ACC112 (cell line): ENCODE measurements at regions not wholly inside any gene's neighbourhood (a gene's known extent, or its start where the extent isn't known, plus 50 kb on each side); places are given as distances from the start of the nearest gene placed in this dataset.

Source experiments
- H2AFZ ChIP-seq: fragments of 200-600 bp; sonication (generic); one replicate; pipeline ENCODE4 v1.6.0; 2017; ENCODE audit warnings: antibody characterized with exemption, low read length; ENCODE audit not compliant: unreplicated experiment
- H3K27ac ChIP-seq: fragments of 200-600 bp; sonication (generic); 2 replicates; pipeline ENCODE4 v1.5.1; 2014; ENCODE audit warnings: low read depth, mild to moderate bottlenecking, antibody characterized with exemption, low read length, moderate library complexity
- H3K27me3 ChIP-seq: fragments of 200-600 bp; sonication (generic); 2 replicates; pipeline ENCODE4 v1.6.1; 2014; ENCODE audit warnings: mild to moderate bottlenecking, antibody characterized with exemption, low read length, moderate library complexity, mixed read lengths; ENCODE audit not compliant: insufficient read depth
- H3K36me3 ChIP-seq: fragments of 200-600 bp; sonication (generic); 2 replicates; pipeline ENCODE4 v1.6.1; 2016; ENCODE audit warnings: mild to moderate bottlenecking, antibody characterized with exemption, low read length, moderate library complexity, mixed read lengths; ENCODE audit not compliant: insufficient read depth
- H3K4me1 ChIP-seq: fragments of 200-600 bp; sonication (generic); one replicate; pipeline ENCODE4 v1.6.1; 2016; ENCODE audit warnings: low read length, mixed read lengths; ENCODE audit not compliant: insufficient read depth, unreplicated experiment, control insufficient read depth
- H3K4me3 ChIP-seq: fragments of 200-600 bp; sonication (generic); 2 replicates; pipeline ENCODE4 v1.5.1; 2014; ENCODE audit warnings: mild to moderate bottlenecking, low read depth, low read length
- H3K79me2 ChIP-seq: fragments of 200-600 bp; sonication (generic); one replicate; pipeline ENCODE4 v1.6.0; 2016; ENCODE audit warnings: low read length; ENCODE audit not compliant: control insufficient read depth, unreplicated experiment, insufficient read depth

DNA sequence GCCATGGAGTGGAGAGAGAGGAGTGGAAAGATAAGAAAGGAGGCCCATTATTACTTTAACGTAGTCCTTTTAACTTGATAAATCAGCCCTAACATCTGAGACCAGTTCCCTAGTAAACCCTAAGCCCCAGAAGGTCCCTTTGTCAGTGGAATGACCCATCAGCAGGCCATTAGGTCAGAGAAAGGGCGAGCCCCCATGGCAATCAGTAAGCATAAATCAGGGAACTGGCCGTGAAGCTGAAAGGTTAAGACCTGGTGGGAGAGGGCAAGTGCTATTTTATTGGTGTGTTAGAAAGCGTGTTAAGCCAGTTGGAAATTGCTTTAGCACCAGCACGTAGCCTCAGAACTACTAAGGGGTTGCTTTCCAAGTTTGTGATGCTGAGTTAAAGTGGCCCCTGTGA is 708.0 kb downstream of the BCL11B start:
- Histone ChIP-seq H2AFZ (no peak overlapping the region), H3K4me1 (no peaks in the 10 kb centered on the region), H3K27me3 (no peaks in the 10 kb centered on the region), H3K27ac (no peak overlapping the region), H3K36me3 (no peaks in the 10 kb centered on the region), H3K4me3 (no peak overlapping the region), H3K79me2 (no peaks in the 10 kb centered on the region)

DNA sequence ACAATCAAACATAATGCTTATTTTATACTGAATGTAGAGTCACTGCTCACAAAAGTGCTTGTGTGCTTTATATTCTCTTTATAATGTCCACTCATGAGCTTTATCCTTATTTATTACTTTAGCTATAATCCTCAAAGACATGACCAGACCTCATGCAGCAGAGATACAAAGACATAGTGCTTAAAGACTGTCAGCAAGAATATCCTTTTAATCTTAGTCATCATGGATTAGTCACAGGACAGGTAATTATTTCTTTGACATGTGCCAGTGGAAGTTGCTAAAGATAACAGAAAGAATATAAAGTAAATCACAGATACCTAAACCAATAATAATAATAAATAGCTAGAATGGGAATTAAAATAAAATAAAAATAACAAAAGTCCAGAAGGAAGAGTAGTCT is 707.5 kb downstream of the BCL11B start:
- no peaks in the 10 kb centered on the region for H3K4me1 ChIP-seq
- no peaks in the 10 kb centered on the region for H3K27me3 ChIP-seq
- no peak overlapping the region for H3K27ac ChIP-seq
- no peaks in the 10 kb centered on the region for H3K79me2 ChIP-seq
- no peak overlapping the region for H2AFZ ChIP-seq
- no peaks in the 10 kb centered on the region for H3K36me3 ChIP-seq
- no peak overlapping the region for H3K4me3 ChIP-seq

DNA sequence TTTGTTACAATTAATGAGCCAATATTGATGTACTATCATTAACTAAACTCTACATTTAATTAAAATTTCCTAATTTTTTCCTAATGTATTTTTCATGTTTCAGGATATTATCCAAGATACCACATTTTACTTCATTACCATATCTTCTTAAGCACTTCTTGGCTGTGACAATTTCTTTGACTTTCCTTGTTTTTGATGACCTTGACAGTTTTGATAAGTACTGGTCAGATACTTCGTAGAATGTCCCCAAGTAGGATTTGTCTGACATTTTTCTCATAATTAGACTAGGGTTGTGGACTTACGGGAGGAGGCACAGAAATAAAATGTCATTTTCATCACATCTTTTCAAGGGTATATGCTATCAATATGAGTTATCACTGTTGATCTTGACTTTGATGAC is 700.9 kb downstream of the BCL11B start:
- Histone ChIP-seq H3K36me3 (no peaks in the 10 kb centered on the region), H3K79me2 (no peaks in the 10 kb centered on the region), H3K4me3 (no peak overlapping the region), H3K27ac (no peak overlapping the region), H3K27me3 (no peaks in the 10 kb centered on the region), H2AFZ (no peak overlapping the region), H3K4me1 (no peaks in the 10 kb centered on the region)

DNA sequence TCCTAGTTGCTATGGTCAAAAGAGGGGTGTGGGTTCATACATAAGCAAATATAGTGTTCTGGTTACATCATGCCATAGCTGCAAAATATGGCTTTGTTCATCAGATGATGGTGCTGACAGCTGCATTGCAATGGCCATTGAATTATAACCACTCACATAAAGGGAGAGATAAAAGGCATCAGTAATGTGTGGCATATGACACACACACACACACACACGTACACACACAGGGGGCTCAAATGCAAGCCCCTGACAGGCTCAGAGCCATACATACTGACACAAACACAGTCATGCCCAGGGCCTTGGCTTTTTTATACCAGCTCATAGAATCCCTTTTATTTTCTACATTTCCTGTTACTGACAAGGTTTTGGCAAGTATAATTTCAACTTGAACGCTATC is 698.9 kb downstream of the BCL11B start:
- Histone ChIP-seq H3K4me3 (no peak overlapping the region), H3K79me2 (no peaks in the 10 kb centered on the region), H3K27me3 (no peaks in the 10 kb centered on the region), H3K27ac (no peak overlapping the region), H2AFZ (no peak overlapping the region), H3K36me3 (no peaks in the 10 kb centered on the region), H3K4me1 (no peaks in the 10 kb centered on the region)

- Histone ChIP-seq H3K27ac (no peak overlapping the region), H3K27me3 (no peaks in the 10 kb centered on the region), H3K4me1 (no peaks in the 10 kb centered on the region), H2AFZ (no peak overlapping the region), H3K79me2 (no peaks in the 10 kb centered on the region), H3K4me3 (no peak overlapping the region), H3K36me3 (no peaks in the 10 kb centered on the region)
These were observed 695.5 kb downstream of the BCL11B start for GRCh38 chr14:98576463-98576862.

DNA sequence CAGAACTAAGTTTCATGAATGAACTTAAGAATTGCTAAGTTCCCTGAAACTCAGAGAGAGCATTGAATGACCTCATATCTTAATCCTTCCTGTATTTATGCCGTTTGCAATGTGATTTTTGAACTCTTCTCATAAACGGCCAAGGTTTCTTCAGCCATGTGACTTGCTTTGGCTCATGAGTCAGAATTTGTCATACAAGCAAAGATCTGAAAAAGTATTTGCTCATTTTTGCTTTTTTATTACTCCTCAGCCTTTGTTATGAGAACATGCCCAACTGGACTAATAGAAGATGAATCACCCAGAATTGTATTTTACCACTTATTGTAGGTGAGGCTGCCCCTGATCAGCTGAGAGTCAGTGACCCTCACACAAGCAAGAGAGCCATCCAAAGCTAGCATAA is 693.8 kb downstream of the BCL11B start:
- Histone ChIP-seq H3K36me3 (no peaks in the 10 kb centered on the region), H3K79me2 (no peaks in the 10 kb centered on the region), H3K4me1 (no peaks in the 10 kb centered on the region), H3K4me3 (no peak overlapping the region), H2AFZ (no peak overlapping the region), H3K27me3 (no peaks in the 10 kb centered on the region), H3K27ac (no peak overlapping the region)

- Histone ChIP-seq H3K27ac (no peak overlapping the region), H3K27me3 (no peaks in the 10 kb centered on the region), H3K4me3 (no peak overlapping the region), H3K4me1 (no peaks in the 10 kb centered on the region), H2AFZ (no peak overlapping the region), H3K36me3 (no peaks in the 10 kb centered on the region), H3K79me2 (no peaks in the 10 kb centered on the region)
These were observed 692.9 kb downstream of the BCL11B start for GRCh38 chr14:98579140-98579539.

DNA sequence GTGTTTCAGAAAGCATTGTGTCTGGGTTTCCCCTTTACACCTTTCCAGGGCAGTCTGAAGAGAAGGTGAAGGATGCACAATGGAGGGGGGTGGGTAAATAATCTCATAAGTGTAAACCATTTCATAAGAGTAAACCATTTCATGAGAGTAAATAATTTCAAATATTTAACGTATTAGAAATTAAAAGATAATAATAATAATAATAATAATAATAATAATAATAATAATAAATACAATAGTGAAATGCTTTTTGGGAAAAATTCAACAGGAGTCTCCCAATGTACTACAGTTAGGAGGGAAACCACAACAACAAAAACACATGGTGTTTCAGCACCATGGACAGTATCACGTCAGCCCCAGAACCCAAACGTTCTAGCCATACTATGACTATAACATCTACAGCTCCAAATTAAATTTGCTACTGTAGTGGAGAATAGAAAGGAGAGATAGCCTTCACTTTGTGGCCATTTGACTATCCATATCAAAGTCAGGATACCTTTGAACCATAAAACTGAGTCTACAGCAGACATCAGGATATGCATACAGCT is 691.8 kb downstream of the BCL11B start:
- Histone ChIP-seq H3K4me3 (no peak overlapping the region), H3K36me3 (no peaks in the 10 kb centered on the region), H3K4me1 (no peaks in the 10 kb centered on the region), H2AFZ (no peak overlapping the region), H3K27ac (no peak overlapping the region), H3K79me2 (no peaks in the 10 kb centered on the region), H3K27me3 (no peaks in the 10 kb centered on the region)

GRCh38 chr14:98582276-98582675 is 689.7 kb downstream of the BCL11B start:
- Histone ChIP-seq H3K4me1 (no peaks in the 10 kb centered on the region), H3K27ac (no peak overlapping the region), H3K27me3 (no peaks in the 10 kb centered on the region), H3K4me3 (no peak overlapping the region), H3K36me3 (no peaks in the 10 kb centered on the region), H3K79me2 (no peaks in the 10 kb centered on the region), H2AFZ (no peak overlapping the region)

DNA sequence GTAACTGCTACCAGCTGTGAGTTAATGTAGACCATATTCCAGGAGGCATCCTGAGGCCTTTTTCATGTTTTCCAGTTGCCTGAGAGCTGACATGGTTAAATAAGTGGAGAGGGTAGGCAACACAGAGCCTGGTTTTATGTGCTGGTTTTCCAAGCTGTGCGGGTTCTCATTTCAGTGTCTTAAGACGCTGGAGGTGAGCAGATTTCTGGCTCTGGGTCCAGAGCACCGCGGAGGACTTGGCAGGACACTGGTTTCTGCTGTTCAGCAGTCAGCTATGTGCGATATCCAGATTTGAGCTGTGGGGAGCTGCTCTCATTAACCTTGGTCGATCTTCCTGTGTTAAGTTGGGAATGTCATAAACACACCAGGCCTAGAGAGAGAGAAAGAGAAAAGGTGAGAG is 680.8 kb downstream of the BCL11B start:
- H3K27ac ChIP-seq, result no peak overlapping the region
- no peaks in the 10 kb centered on the region for H3K4me1 ChIP-seq
- H3K27me3 ChIP-seq, result no peaks in the 10 kb centered on the region
- no peaks in the 10 kb centered on the region for H3K79me2 ChIP-seq
- no peaks in the 10 kb centered on the region for H3K36me3 ChIP-seq
- H2AFZ ChIP-seq, result no peak overlapping the region
- H3K4me3 ChIP-seq, result no peak overlapping the region

- H3K4me1 ChIP-seq, result no peaks in the 10 kb centered on the region
- no peak overlapping the region for H2AFZ ChIP-seq
- H3K79me2 ChIP-seq, result no peaks in the 10 kb centered on the region
- no peak overlapping the region for H3K4me3 ChIP-seq
- H3K36me3 ChIP-seq, result no peaks in the 10 kb centered on the region
- H3K27ac ChIP-seq, result no peak overlapping the region
- no peaks in the 10 kb centered on the region for H3K27me3 ChIP-seq
These were observed 679.3 kb downstream of the BCL11B start for GRCh38 chr14:98592611-98593170.
